Esophagus squamous epithelium (tissue), 4 donors: ENCODE measurements at regions not wholly inside any gene's neighbourhood (a gene's known extent, or its start where the extent isn't known, plus 50 kb on each side); places are given as distances from the start of the nearest gene placed in this dataset.

ENCODE experiments used
- POLR2A ChIP-seq, 4 donors: fragments of 450-650 bp; IDR thresholded peaks; one replicate each; pipeline ENCODE4 v1.6.1; 2017; ENCODE audit warnings: antibody characterized with exemption in 4 of 4, mild to moderate bottlenecking in 4 of 4, moderate library complexity in 3 of 4
- TF ChIP-seq, protein P1 (sequence below), 6 experiments: fragments of 450-650 bp in 4 of 6; fragments of 200-600 bp in 2 of 6; sonication (generic) in 2 of 6; IDR thresholded peaks; one replicate each; pipeline ENCODE4 v1.5.1; 2016 to 2019; ENCODE audit warnings: antibody characterized with exemption in 6 of 6, mild to moderate bottlenecking in 4 of 6, moderate library complexity in 4 of 6

DNA sequence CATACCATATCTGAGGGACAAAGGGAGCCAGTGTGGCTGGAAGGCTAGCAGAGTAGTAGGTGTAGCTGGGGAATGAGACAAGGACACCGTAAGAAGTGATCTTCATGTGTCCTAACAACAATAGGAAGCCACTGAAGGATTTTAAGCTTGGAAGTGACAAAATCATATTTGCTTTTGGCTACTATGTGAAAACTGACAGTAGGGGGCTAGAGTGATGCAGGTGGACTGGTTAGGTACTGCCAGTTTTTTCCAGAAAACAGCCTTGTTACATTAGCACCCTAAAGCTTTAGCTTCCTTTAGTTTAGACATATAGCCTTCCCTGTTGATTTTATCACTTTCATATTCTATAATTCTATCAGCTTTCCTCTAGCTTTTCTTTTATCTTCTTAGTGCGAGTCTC, 637.1 kb downstream of the ANKRD7 start:
- TF ChIP-seq, protein P1, sequence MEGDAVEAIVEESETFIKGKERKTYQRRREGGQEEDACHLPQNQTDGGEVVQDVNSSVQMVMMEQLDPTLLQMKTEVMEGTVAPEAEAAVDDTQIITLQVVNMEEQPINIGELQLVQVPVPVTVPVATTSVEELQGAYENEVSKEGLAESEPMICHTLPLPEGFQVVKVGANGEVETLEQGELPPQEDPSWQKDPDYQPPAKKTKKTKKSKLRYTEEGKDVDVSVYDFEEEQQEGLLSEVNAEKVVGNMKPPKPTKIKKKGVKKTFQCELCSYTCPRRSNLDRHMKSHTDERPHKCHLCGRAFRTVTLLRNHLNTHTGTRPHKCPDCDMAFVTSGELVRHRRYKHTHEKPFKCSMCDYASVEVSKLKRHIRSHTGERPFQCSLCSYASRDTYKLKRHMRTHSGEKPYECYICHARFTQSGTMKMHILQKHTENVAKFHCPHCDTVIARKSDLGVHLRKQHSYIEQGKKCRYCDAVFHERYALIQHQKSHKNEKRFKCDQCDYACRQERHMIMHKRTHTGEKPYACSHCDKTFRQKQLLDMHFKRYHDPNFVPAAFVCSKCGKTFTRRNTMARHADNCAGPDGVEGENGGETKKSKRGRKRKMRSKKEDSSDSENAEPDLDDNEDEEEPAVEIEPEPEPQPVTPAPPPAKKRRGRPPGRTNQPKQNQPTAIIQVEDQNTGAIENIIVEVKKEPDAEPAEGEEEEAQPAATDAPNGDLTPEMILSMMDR (IDR thresholded peaks at IDR 0.05): no peak
- TF ChIP-seq POLR2A (IDR thresholded peaks at IDR 0.05): no peak
